H9 (cell line): ENCODE measurements at regions not wholly inside any gene's neighbourhood (a gene's known extent, or its start where the extent isn't known, plus 50 kb on each side); places are given as distances from the start of the nearest gene placed in this dataset.

Experiments used
- DNase-seq: peaks from one replicate; pipeline ENCODE4 v3.0.0-alpha.2; 2017
- H2AFZ ChIP-seq: one replicate; pipeline ENCODE4 v1.6.1; 2013; ENCODE audit warnings: mild to moderate bottlenecking, low read length, control low read depth, moderate library complexity
- H2AK5ac ChIP-seq: 2 replicates; pipeline ENCODE4 v1.6.1; 2013; ENCODE audit warnings: low read length, control low read depth, mixed read lengths; ENCODE audit not compliant: insufficient read length
- H2BK120ac ChIP-seq: one replicate; pipeline ENCODE4 v1.6.1; 2013; ENCODE audit warnings: low read depth, mild to moderate bottlenecking, low read length, control low read depth, inconsistent platforms; ENCODE audit not compliant: poor library complexity, severe bottlenecking
- H2BK12ac ChIP-seq: 2 replicates; pipeline ENCODE4 v1.6.1; 2013; ENCODE audit warnings: low read length, control low read depth, mixed read lengths, low read depth; ENCODE audit not compliant: insufficient read length
- H2BK15ac ChIP-seq: 2 replicates; pipeline ENCODE4 v1.6.1; 2013; ENCODE audit warnings: low read depth, low read length, control low read depth
- H2BK20ac ChIP-seq: one replicate; pipeline ENCODE4 v1.6.1; 2013; ENCODE audit warnings: low read depth, mild to moderate bottlenecking, low read length, control low read depth, inconsistent platforms; ENCODE audit not compliant: poor library complexity, severe bottlenecking
- H2BK5ac ChIP-seq: 2 replicates; pipeline ENCODE4 v1.6.1; 2013; ENCODE audit warnings: low read length, control low read depth, mixed read lengths; ENCODE audit not compliant: insufficient read length
- H3K14ac ChIP-seq: 2 replicates; pipeline ENCODE4 v1.6.1; 2013; ENCODE audit warnings: low read length, control low read depth; ENCODE audit not compliant: insufficient read depth
- H3K18ac ChIP-seq: 2 replicates; pipeline ENCODE4 v1.6.1; 2013; ENCODE audit warnings: low read depth, mild to moderate bottlenecking, mixed read lengths, low read length, control low read depth; ENCODE audit not compliant: insufficient read length
- H3K23ac ChIP-seq: 2 replicates; pipeline ENCODE4 v1.6.1; 2013; ENCODE audit warnings: low read length, control low read depth, mixed read lengths, low read depth; ENCODE audit not compliant: insufficient read length
- H3K23me2 ChIP-seq: 2 replicates; pipeline ENCODE4 v1.6.1; 2013; ENCODE audit warnings: low read depth, mild to moderate bottlenecking, mixed read lengths, low read length, control low read depth; ENCODE audit not compliant: insufficient read length, poor library complexity, severe bottlenecking
- H3K27ac ChIP-seq: 2 replicates; pipeline ENCODE4 v1.5.1; 2013; ENCODE audit warnings: low read length, control low read depth, mixed read lengths, low read depth; ENCODE audit not compliant: insufficient read length
- H3K27me3 ChIP-seq: 2 replicates; pipeline ENCODE4 v1.6.1; 2013; ENCODE audit warnings: low read length, control low read depth, inconsistent platforms; ENCODE audit not compliant: insufficient read depth
- H3K4ac ChIP-seq: 2 replicates; pipeline ENCODE4 v1.6.1; 2013; ENCODE audit warnings: low read depth, mild to moderate bottlenecking, control low read depth, inconsistent platforms, low read length, moderate library complexity
- H3K4me1 ChIP-seq: 2 replicates; pipeline ENCODE4 v1.6.1; 2013; ENCODE audit warnings: low read length, control low read depth, inconsistent platforms; ENCODE audit not compliant: insufficient read depth
- H3K4me2 ChIP-seq: 2 replicates; pipeline ENCODE4 v1.6.1; 2013; ENCODE audit warnings: low read length, control low read depth, mixed read lengths; ENCODE audit not compliant: insufficient read length, insufficient read depth
- H3K56ac ChIP-seq: 2 replicates; pipeline ENCODE4 v1.6.1; 2013; ENCODE audit warnings: low read depth, mild to moderate bottlenecking, mixed read lengths, low read length, control low read depth; ENCODE audit not compliant: insufficient read length
- H3K79me1 ChIP-seq: 2 replicates; pipeline ENCODE4 v1.6.1; 2013; ENCODE audit warnings: low read depth, mild to moderate bottlenecking, moderate library complexity, low read length, control low read depth, inconsistent platforms; ENCODE audit not compliant: insufficient read depth, poor library complexity, severe bottlenecking
- H3K79me2 ChIP-seq: 2 replicates; pipeline ENCODE4 v1.6.1; 2013; ENCODE audit warnings: low read length, control low read depth, inconsistent platforms; ENCODE audit not compliant: insufficient read depth
- H3K9ac ChIP-seq: 2 replicates; pipeline ENCODE4 v1.6.1; 2013; ENCODE audit warnings: low read length, control low read depth, mixed read lengths; ENCODE audit not compliant: insufficient read length; ENCODE audit errors: extremely low read depth
- H3K9me3 ChIP-seq: one replicate; pipeline ENCODE4 v1.6.1; 2013; ENCODE audit warnings: low read depth, low read length, inconsistent platforms; ENCODE audit not compliant: control insufficient read depth
- H3T11ph ChIP-seq: one replicate; pipeline ENCODE4 v1.6.1; 2013; ENCODE audit warnings: mild to moderate bottlenecking, low read length, control low read depth, inconsistent platforms
- H4K20me1 ChIP-seq: one replicate; pipeline ENCODE4 v1.6.1; 2013; ENCODE audit not compliant: control insufficient read depth, insufficient read length, insufficient read depth
- H4K5ac ChIP-seq: 2 replicates; pipeline ENCODE4 v1.6.1; 2013; ENCODE audit warnings: low read depth, mild to moderate bottlenecking, mixed read lengths, low read length, control low read depth; ENCODE audit not compliant: insufficient read length
- H4K8ac ChIP-seq: replicated peaks from 2 replicates; pipeline ENCODE4 v1.6.1; 2013; ENCODE audit warnings: low read length, control low read depth, mixed read lengths, low read depth; ENCODE audit not compliant: insufficient read length
- H4K91ac ChIP-seq: 2 replicates; pipeline ENCODE4 v1.6.1; 2013; ENCODE audit warnings: low read depth, mild to moderate bottlenecking, moderate library complexity, mixed read lengths, low read length, control low read depth; ENCODE audit not compliant: insufficient read length
- H3K27ac Mint-ChIP-seq, 3 experiments: 2 replicates in 2 of 3; 3 replicates in 1 of 3; pipeline ENCODE4 v1.8.0; 2020 to 2021; ENCODE audit warnings: mixed read lengths in 3 of 3, mild to moderate bottlenecking in 1 of 3, moderate library complexity in 1 of 3
- H3K27me3 Mint-ChIP-seq: 2 replicates; pipeline ENCODE4 v1.8.0; 2021; ENCODE audit warnings: low read depth, mild to moderate bottlenecking, moderate library complexity, mixed read lengths
- H3K36me3 Mint-ChIP-seq, 3 experiments: 2 replicates in 2 of 3; 3 replicates in 1 of 3; pipeline ENCODE4 v1.8.0; 2020 to 2021; ENCODE audit warnings: low read depth in 3 of 3, mixed read lengths in 3 of 3; ENCODE audit not compliant: insufficient read depth in 1 of 3
- H3K4me1 Mint-ChIP-seq, 2 experiments: 2 replicates each; pipeline ENCODE4 v1.8.0; 2020; ENCODE audit warnings: mixed read lengths in 2 of 2
- H3K4me3 Mint-ChIP-seq, 2 experiments: 2 replicates in 1 of 2; 3 replicates in 1 of 2; pipeline ENCODE4 v1.8.0; 2020 to 2021; ENCODE audit warnings: mild to moderate bottlenecking in 2 of 2, mixed read lengths in 2 of 2, moderate library complexity in 1 of 2
- H3K9me3 Mint-ChIP-seq, 2 experiments: 2 replicates in 1 of 2; 3 replicates in 1 of 2; pipeline ENCODE4 v1.8.0; 2020; ENCODE audit warnings: mild to moderate bottlenecking in 2 of 2, mixed read lengths in 2 of 2, moderate library complexity in 1 of 2
- WGBS: extraction: QIAGEN DNeasy Blood & Tissue Kit; methylation state at CpG from one replicate; pipeline ENCODE4 v1.1.7; 2013; ENCODE audit warnings: missing lambda C conversion rate, low lambda C conversion rate, mixed read lengths; ENCODE audit not compliant: insufficient read length; ENCODE audit errors: extremely low coverage; 5-methylcytosine and 5-hydroxymethylcytosine counted together
- TF ChIP-seq, protein P1 (sequence below): fragments of 200-600 bp; sonication (generic); conservative IDR thresholded peaks from 3 replicates; pipeline ENCODE4 v1.8.0; 2021; ENCODE audit warnings: antibody characterized with exemption, mild to moderate bottlenecking

DNA sequence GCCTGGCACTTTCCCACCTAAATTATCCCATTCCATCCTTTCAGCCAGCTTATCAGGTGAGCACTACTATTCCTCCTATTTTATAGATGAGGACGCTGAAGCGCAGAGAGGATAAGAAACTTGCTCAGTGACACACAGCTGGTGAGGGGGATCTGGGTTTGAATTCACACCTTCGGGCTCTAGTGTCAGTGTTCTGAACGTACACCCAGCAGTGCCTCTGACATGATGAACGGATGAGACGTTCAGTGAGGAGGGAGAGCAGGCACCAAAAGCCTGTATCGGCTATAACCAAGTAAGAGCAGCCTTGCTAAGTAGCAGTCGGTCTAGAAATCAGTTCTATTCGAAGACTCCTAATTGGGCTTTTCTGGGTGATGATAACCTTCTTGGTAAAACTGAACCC lies 167.0 kb downstream of the ASB1 start:
- Histone ChIP-seq H3K27ac (no peak overlapping the region), H3K9me3 (no peaks in the 10 kb centered on the region), H3K14ac (no peak overlapping the region), H3K23me2 (no peaks in the 10 kb centered on the region), H2BK120ac (no peak overlapping the region), H3K4me2 (no peak overlapping the region), H3K56ac (no peak overlapping the region), H3K23ac (no peak overlapping the region), H3K27me3 (no peaks in the 10 kb centered on the region), H2AK5ac (no peak overlapping the region), H3K79me1 (no peaks in the 10 kb centered on the region), H2AFZ (no peak overlapping the region), H4K5ac (no peak overlapping the region), H3K9ac (no peak overlapping the region), H2BK12ac (no peak overlapping the region), H2BK5ac (no peak overlapping the region), H3K79me2 (no peaks in the 10 kb centered on the region), H3K4me1 (no peaks in the 10 kb centered on the region), H4K91ac (no peak overlapping the region), H3K4ac (no peak overlapping the region), H3K18ac (no peak overlapping the region), H4K20me1 (no peaks in the 10 kb centered on the region), H2BK20ac (no peak overlapping the region), H3T11ph (no peak overlapping the region), H4K8ac (no peak overlapping the region), H2BK15ac (no peak overlapping the region)
- peaks cover 10% of the 10 kb centered on the region for H3K27me3 Mint-ChIP-seq
- no peak for DNase-seq
- no peak overlapping the region for H3K27ac Mint-ChIP-seq
- no peaks in the 10 kb centered on the region for H3K36me3 Mint-ChIP-seq
- H3K4me1 Mint-ChIP-seq: no peaks in the 10 kb centered on the region
- WGBS: no CpG with 5 or more reads among the region's 9 CpGs
- TF ChIP-seq, protein P1, sequence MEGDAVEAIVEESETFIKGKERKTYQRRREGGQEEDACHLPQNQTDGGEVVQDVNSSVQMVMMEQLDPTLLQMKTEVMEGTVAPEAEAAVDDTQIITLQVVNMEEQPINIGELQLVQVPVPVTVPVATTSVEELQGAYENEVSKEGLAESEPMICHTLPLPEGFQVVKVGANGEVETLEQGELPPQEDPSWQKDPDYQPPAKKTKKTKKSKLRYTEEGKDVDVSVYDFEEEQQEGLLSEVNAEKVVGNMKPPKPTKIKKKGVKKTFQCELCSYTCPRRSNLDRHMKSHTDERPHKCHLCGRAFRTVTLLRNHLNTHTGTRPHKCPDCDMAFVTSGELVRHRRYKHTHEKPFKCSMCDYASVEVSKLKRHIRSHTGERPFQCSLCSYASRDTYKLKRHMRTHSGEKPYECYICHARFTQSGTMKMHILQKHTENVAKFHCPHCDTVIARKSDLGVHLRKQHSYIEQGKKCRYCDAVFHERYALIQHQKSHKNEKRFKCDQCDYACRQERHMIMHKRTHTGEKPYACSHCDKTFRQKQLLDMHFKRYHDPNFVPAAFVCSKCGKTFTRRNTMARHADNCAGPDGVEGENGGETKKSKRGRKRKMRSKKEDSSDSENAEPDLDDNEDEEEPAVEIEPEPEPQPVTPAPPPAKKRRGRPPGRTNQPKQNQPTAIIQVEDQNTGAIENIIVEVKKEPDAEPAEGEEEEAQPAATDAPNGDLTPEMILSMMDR: no peak
- no peaks in the 10 kb centered on the region for H3K9me3 Mint-ChIP-seq
- no peak overlapping the region for H3K4me3 Mint-ChIP-seq
